WTC11 (cell line): ENCODE measurements at regions not wholly inside any gene's neighbourhood (a gene's known extent, or its start where the extent isn't known, plus 50 kb on each side); places are given as distances from the start of the nearest gene placed in this dataset.
"Not testable (repeated sequence)": the region's sequence is repeated elsewhere in the genome, so short reads cannot be mapped to it uniquely, and the experiment has no call there.

Experiments
- ATAC-seq: fragments of 200-7000 bp; cut with Tn5 transposase; 2 replicates; pipeline ENCODE4 v1.10.0; 2021; ENCODE audit warnings: mild to moderate bottlenecking, moderate library complexity
- CTCF ChIA-PET: fragments of 300-600 bp; sonication (Branson Sonifier 250); formaldehyde crosslinking; loops from one replicate; lab custom pipeline; 2021; ENCODE audit warnings: antibody characterized with exemption; lab: Charles Lee
- POLR2A ChIA-PET: fragments of 350-600 bp; sonication (Branson Sonifier 250); formaldehyde crosslinking; loops from one replicate; lab custom pipeline; 2021; ENCODE audit warnings: antibody characterized with exemption; lab: Charles Lee
- DNase-seq: peaks from one replicate; pipeline ENCODE4 v3.0.0; 2021; ENCODE audit warnings: low spot score
- H3K27ac Mint-ChIP-seq: 2 replicates; pipeline ENCODE4 v1.8.0; 2021; ENCODE audit warnings: mixed read lengths
- H3K27me3 Mint-ChIP-seq: 2 replicates; pipeline ENCODE4 v1.8.0; 2021; ENCODE audit warnings: low read depth, mild to moderate bottlenecking, moderate library complexity, mixed read lengths
- H3K36me3 Mint-ChIP-seq: 2 replicates; pipeline ENCODE4 v1.8.0; 2021; ENCODE audit warnings: mixed read lengths
- H3K4me1 Mint-ChIP-seq: 2 replicates; pipeline ENCODE4 v1.8.0; 2022; ENCODE audit warnings: mixed read lengths
- H3K4me3 Mint-ChIP-seq: 2 replicates; pipeline ENCODE4 v1.8.0; 2021; ENCODE audit warnings: mild to moderate bottlenecking, moderate library complexity, mixed read lengths
- H3K9me3 Mint-ChIP-seq: 2 replicates; pipeline ENCODE4 v1.8.0; 2021; ENCODE audit warnings: mixed read lengths
- CBFB ChIP-seq: sonication (generic); formaldehyde crosslinking; IDR thresholded peaks from 2 replicates; pipeline ENCODE4 v1.8.1; 2022; ENCODE audit warnings: mild to moderate bottlenecking, low read depth, missing genetic modification reagents
- NR1H2 ChIP-seq: sonication (generic); formaldehyde crosslinking; IDR thresholded peaks from 2 replicates; pipeline ENCODE4 v1.9.0; 2021; ENCODE audit warnings: mild to moderate bottlenecking, moderate library complexity, missing genetic modification reagents
- NR3C1 ChIP-seq: sonication (generic); formaldehyde crosslinking; conservative IDR thresholded peaks from 2 replicates; pipeline ENCODE4 v1.8.1; 2023; ENCODE audit warnings: low read depth, mild to moderate bottlenecking, missing genetic modification reagents
- ZNF396 ChIP-seq: fragments of 250-450 bp; sonication (Bioruptor Pico); IDR thresholded peaks from 2 replicates; pipeline ENCODE4 v1.8.0; 2021; ENCODE audit warnings: mild to moderate bottlenecking, moderate library complexity, borderline replicate concordance
- ZNF416 ChIP-seq: fragments of 250-450 bp; sonication (Bioruptor Pico); IDR thresholded peaks from 2 replicates; pipeline ENCODE4 v1.9.0; 2021; ENCODE audit warnings: mild to moderate bottlenecking, inconsistent platforms
- TF ChIP-seq, protein P1 (sequence below): sonication (generic); formaldehyde crosslinking; IDR thresholded peaks from 2 replicates; pipeline ENCODE4 v1.8.1; 2023; ENCODE audit warnings: mild to moderate bottlenecking, missing genetic modification reagents, borderline replicate concordance
- TF ChIP-seq, protein P2 (sequence below): sonication (generic); formaldehyde crosslinking; IDR thresholded peaks from 2 replicates; pipeline ENCODE4 v1.8.1; 2023; ENCODE audit warnings: mild to moderate bottlenecking, missing genetic modification reagents, moderate library complexity
- TF ChIP-seq, protein P3 (sequence below): sonication (generic); formaldehyde crosslinking; IDR thresholded peaks from 2 replicates; pipeline ENCODE4 v1.8.1; 2023; ENCODE audit warnings: mild to moderate bottlenecking, missing genetic modification reagents, moderate library complexity
- TF ChIP-seq, protein P4 (sequence below): sonication (generic); formaldehyde crosslinking; IDR thresholded peaks from 2 replicates; pipeline ENCODE4 v1.8.0; 2022; ENCODE audit warnings: mild to moderate bottlenecking, missing genetic modification reagents
- TF ChIP-seq, protein P5 (sequence below): sonication (generic); formaldehyde crosslinking; IDR thresholded peaks from 2 replicates; pipeline ENCODE4 v1.8.0; 2022; ENCODE audit warnings: missing genetic modification reagents
- TF ChIP-seq, protein P6 (sequence below): sonication (generic); formaldehyde crosslinking; IDR thresholded peaks from 2 replicates; pipeline ENCODE4 v1.8.1; 2023; ENCODE audit warnings: mild to moderate bottlenecking, missing genetic modification reagents

DNA sequence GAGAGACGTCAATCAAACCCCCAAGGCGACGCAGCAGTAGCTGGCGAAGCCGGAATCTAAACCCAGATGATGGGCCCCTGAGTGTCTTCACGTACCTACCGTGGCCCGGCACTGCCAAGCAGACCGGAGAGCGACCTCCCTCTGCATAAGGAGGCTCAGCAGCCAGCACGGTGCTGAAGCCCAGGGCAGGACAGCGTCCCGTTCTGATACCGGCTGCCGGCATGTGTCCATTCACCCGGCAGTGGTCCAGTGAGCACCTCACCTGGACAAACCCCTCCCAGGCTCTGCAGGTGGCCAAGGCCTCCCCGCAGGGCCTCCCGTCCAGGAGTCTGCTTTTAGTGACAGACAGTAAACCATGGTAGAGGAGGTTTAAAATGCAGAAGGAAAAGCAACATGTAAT, 142.0 kb downstream of the BRD1 start:
- DNase-seq (no peak), ATAC-seq (no peak)
- Mint-ChIP-seq H3K36me3 (peaks cover 4% of the 10 kb centered on the region), H3K27ac (no peak overlapping the region), H3K4me3 (no peak overlapping the region), H3K9me3 (peaks cover 9% of the 10 kb centered on the region), H3K4me1 (no peaks in the 10 kb centered on the region), H3K27me3 (no peaks in the 10 kb centered on the region; the same call in 1 of the 2 replicates)
- TF ChIP-seq ZNF396 (CRISPR knock-in tag) (no peak), CBFB (CRISPR knock-in tag) (no peak), ZNF416 (CRISPR knock-in tag) (no peak)
- TF ChIP-seq, protein P1, sequence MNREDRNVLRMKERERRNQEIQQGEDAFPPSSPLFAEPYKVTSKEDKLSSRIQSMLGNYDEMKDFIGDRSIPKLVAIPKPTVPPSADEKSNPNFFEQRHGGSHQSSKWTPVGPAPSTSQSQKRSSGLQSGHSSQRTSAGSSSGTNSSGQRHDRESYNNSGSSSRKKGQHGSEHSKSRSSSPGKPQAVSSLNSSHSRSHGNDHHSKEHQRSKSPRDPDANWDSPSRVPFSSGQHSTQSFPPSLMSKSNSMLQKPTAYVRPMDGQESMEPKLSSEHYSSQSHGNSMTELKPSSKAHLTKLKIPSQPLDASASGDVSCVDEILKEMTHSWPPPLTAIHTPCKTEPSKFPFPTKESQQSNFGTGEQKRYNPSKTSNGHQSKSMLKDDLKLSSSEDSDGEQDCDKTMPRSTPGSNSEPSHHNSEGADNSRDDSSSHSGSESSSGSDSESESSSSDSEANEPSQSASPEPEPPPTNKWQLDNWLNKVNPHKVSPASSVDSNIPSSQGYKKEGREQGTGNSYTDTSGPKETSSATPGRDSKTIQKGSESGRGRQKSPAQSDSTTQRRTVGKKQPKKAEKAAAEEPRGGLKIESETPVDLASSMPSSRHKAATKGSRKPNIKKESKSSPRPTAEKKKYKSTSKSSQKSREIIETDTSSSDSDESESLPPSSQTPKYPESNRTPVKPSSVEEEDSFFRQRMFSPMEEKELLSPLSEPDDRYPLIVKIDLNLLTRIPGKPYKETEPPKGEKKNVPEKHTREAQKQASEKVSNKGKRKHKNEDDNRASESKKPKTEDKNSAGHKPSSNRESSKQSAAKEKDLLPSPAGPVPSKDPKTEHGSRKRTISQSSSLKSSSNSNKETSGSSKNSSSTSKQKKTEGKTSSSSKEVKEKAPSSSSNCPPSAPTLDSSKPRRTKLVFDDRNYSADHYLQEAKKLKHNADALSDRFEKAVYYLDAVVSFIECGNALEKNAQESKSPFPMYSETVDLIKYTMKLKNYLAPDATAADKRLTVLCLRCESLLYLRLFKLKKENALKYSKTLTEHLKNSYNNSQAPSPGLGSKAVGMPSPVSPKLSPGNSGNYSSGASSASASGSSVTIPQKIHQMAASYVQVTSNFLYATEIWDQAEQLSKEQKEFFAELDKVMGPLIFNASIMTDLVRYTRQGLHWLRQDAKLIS (CRISPR knock-in tag) = no peak
- TF ChIP-seq, protein P2, sequence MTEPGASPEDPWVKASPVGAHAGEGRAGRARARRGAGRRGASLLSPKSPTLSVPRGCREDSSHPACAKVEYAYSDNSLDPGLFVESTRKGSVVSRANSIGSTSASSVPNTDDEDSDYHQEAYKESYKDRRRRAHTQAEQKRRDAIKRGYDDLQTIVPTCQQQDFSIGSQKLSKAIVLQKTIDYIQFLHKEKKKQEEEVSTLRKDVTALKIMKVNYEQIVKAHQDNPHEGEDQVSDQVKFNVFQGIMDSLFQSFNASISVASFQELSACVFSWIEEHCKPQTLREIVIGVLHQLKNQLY = no peak
- POLR2A ChIA-PET = no interaction called here
- CTCF ChIA-PET = no interaction called here

DNA sequence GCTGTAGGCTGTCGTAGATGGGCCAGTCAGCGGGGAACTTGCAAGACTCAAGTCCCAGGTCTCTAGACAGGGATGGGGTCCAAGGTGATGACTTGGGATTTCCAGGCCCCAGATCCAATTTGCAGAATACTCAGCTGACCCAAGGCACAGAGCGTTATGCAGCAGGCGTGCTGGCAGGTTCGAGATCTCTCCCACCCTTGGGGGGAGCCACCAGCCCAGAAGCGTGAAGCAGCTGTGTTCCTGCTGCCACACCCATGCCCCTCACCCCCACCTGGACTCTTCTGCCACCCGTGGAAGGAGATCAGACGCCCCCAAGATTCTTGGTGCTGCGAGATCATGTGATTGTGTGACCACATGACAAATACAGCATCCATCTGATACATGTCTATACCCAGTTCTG, 142.6 kb downstream of the BRD1 start:
- TF ChIP-seq NR1H2 (CRISPR knock-in tag) = no peak
- TF ChIP-seq, protein P3, sequence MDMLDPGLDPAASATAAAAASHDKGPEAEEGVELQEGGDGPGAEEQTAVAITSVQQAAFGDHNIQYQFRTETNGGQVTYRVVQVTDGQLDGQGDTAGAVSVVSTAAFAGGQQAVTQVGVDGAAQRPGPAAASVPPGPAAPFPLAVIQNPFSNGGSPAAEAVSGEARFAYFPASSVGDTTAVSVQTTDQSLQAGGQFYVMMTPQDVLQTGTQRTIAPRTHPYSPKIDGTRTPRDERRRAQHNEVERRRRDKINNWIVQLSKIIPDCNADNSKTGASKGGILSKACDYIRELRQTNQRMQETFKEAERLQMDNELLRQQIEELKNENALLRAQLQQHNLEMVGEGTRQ = 0 out of 2 replicates have a peak, but pooled peaks have one; percentile 30
- no peak overlapping the region for H3K4me3 Mint-ChIP-seq
- H3K27me3 Mint-ChIP-seq = no peaks in the 10 kb centered on the region; the same call in 1 of the 2 replicates
- peaks cover 4% of the 10 kb centered on the region for H3K9me3 Mint-ChIP-seq
- ATAC-seq (no peak), DNase-seq (no peak)
- H3K27ac Mint-ChIP-seq = no peak overlapping the region
- CTCF ChIA-PET = no interaction called here
- H3K36me3 Mint-ChIP-seq = no peaks in the 10 kb centered on the region
- H3K4me1 Mint-ChIP-seq = no peaks in the 10 kb centered on the region
- POLR2A ChIA-PET = no interaction called here

DNA sequence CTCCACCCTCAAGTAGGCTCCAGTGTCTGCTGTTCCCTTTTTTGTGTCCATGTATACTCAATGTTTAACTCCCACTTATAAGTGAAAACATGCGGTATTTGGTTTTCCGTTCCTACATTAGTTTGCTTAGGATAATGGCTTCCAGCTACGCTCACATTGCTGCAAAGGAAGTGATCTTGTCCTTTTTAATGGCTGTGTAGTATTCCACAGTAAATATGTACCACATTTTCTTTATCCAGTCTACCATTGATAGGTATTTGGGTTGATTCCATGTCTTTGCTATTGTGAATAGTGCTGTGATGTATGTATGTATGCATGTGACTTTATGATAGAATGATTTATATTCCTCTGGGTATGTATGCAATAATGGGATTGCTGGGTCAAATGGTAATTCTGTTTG, 144.6 kb downstream of the BRD1 start:
- Mint-ChIP-seq H3K27ac (no peak overlapping the region), H3K9me3 (peaks cover 4% of the 10 kb centered on the region), H3K4me1 (no peaks in the 10 kb centered on the region), H3K27me3 (no peaks in the 10 kb centered on the region), H3K36me3 (no peaks in the 10 kb centered on the region), H3K4me3 (no peak overlapping the region)
- no peak for ATAC-seq
- DNase-seq = no peak
- no peak for TF ChIP-seq NR3C1 (CRISPR knock-in tag)
- TF ChIP-seq, protein P4, sequence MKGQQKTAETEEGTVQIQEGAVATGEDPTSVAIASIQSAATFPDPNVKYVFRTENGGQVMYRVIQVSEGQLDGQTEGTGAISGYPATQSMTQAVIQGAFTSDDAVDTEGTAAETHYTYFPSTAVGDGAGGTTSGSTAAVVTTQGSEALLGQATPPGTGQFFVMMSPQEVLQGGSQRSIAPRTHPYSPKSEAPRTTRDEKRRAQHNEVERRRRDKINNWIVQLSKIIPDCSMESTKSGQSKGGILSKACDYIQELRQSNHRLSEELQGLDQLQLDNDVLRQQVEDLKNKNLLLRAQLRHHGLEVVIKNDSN (CRISPR knock-in tag) = no peak
- TF ChIP-seq, protein P5, sequence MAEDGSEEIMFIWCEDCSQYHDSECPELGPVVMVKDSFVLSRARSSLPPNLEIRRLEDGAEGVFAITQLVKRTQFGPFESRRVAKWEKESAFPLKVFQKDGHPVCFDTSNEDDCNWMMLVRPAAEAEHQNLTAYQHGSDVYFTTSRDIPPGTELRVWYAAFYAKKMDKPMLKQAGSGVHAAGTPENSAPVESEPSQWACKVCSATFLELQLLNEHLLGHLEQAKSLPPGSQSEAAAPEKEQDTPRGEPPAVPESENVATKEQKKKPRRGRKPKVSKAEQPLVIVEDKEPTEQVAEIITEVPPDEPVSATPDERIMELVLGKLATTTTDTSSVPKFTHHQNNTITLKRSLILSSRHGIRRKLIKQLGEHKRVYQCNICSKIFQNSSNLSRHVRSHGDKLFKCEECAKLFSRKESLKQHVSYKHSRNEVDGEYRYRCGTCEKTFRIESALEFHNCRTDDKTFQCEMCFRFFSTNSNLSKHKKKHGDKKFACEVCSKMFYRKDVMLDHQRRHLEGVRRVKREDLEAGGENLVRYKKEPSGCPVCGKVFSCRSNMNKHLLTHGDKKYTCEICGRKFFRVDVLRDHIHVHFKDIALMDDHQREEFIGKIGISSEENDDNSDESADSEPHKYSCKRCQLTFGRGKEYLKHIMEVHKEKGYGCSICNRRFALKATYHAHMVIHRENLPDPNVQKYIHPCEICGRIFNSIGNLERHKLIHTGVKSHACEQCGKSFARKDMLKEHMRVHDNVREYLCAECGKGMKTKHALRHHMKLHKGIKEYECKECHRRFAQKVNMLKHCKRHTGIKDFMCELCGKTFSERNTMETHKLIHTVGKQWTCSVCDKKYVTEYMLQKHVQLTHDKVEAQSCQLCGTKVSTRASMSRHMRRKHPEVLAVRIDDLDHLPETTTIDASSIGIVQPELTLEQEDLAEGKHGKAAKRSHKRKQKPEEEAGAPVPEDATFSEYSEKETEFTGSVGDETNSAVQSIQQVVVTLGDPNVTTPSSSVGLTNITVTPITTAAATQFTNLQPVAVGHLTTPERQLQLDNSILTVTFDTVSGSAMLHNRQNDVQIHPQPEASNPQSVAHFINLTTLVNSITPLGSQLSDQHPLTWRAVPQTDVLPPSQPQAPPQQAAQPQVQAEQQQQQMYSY (CRISPR knock-in tag) = no peak
- TF ChIP-seq, protein P6, sequence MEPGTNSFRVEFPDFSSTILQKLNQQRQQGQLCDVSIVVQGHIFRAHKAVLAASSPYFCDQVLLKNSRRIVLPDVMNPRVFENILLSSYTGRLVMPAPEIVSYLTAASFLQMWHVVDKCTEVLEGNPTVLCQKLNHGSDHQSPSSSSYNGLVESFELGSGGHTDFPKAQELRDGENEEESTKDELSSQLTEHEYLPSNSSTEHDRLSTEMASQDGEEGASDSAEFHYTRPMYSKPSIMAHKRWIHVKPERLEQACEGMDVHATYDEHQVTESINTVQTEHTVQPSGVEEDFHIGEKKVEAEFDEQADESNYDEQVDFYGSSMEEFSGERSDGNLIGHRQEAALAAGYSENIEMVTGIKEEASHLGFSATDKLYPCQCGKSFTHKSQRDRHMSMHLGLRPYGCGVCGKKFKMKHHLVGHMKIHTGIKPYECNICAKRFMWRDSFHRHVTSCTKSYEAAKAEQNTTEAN (CRISPR knock-in tag) = no peak
- POLR2A ChIA-PET = no interaction called here
- CTCF ChIA-PET = no interaction called here

DNA sequence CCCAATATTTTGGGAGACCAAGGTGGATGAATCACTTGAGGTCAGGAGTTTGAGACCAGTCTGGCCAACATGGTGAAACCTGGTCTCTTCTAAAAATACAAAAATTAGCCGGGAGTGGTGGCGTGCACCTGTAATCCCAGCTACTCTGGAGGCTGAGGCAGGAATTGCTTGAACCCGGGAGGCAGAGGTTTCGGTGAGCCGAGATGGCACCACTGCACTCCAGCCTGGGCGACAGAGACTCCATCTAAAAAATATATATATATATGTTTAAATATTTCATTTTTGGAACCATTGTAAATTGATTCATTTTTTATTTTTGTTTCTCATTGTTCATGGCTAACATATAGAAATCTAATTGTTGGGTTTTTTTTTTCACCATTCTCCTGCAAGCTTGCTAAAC, 146.9 kb downstream of the BRD1 start:
- CTCF ChIA-PET, POLR2A ChIA-PET, H3K9me3 Mint-ChIP-seq, DNase-seq, H3K4me3 Mint-ChIP-seq, H3K27me3 Mint-ChIP-seq, H3K36me3 Mint-ChIP-seq, H3K27ac Mint-ChIP-seq, H3K4me1 Mint-ChIP-seq, ATAC-seq: not testable (repeated sequence)
